HG03575 (cell line): ENCODE measurements at regions not wholly inside any gene's neighbourhood (a gene's known extent, or its start where the extent isn't known, plus 50 kb on each side); places are given as distances from the start of the nearest gene placed in this dataset.

Experiments used
- ATAC-seq: cut with Tn5 transposase; IDR thresholded peaks from one replicate; pipeline ENCODE4 v1.9.1; 2021; ENCODE audit not compliant: unreplicated experiment, insufficient number of reproducible peaks, low FRiP score; ENCODE audit errors: extremely low read depth

DNA sequence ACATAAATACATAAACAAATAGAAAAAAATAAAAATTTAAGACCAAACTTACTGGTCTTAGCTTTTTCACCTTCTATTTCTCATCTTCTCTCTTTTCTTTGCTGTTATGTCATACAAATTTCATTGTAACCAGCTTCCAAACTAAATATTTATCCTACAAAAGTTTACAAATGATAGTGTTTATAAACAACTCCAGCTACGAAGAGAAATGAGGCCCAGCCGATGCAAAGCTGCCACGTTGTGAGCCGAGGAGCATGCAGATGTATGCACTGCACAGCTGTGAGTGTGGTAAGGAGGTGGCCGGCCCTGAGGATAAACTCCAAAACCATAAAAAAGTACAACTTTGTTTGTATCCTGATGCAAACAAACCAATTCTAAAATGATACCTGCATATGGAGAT lies 642.4 kb upstream of the SGCG start:
- no peak for ATAC-seq

DNA sequence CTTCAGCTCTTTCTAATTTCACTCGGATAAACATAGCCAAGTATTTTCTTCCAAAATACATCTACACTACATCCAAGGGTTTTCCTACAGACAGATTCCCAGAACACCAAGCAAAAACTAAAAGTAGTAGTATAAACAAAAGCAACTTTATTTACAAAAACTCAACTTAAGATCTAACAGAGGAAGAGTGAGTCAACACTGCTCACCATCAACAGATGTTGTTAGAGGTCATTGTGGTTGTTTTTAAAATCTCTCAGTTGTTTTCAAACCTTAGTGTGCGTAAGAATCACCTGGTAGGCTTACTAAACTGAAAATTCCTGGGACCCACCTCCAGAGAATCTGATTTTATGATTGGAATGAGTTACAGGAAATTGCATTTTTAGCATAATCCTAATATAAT lies 631.7 kb upstream of the SGCG start:
- no peak for ATAC-seq

DNA sequence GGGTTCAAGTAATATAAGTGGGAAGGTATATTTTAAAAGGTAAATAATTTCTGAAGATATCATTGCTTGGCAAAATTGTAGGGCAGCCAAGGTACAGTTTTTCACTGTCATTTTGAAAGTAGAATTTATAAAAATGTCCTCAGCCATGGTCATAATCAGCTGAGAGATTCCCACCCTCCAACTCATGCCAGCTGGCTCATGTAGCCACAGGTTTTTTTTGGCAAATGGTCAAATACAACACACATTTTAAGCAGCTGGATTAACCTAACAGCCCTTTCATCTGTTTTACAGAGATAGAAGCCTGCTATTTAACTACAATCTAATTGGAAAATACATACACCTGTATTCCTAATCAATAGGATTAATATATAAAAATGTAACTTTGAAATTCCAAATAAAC lies 619.2 kb upstream of the SGCG start:
- ATAC-seq: no peak

DNA sequence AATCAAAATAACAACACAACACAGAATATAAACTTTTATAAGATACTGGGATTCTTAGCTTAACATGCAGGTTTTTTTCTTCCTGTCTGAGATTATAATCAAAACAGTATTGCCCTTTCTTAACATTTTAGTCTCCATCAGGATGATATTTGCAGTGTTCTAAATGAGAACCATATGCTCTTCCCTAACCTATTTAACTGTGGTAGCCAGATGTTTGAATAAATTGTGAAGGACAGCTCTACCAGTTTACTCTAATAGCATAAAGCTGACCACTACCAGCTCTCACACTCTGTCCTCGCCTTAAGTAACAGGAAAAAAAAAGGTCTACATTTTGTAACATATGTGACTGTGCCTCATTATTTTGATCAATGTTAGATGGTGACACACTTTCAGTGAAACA lies 618.7 kb upstream of the SGCG start:
- no peak for ATAC-seq

DNA sequence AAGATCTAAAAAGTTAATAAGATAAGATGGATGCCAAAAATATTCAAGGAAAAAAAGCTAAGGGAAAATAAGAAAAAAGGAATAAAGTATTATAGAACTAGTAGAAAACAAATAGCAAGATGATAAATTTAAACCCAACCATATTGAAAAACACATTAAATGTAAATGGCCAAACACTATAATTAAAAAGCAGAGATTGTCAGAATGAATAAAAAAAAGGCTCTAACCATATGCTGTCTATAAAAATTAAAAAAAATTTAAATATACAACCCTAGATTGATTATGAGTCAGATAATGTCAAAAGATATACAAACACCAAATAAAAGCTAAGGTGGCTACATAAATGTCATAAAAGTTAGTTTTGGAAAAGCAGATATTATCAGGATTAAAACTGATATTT lies 617.5 kb upstream of the SGCG start:
- ATAC-seq: no peak

DNA sequence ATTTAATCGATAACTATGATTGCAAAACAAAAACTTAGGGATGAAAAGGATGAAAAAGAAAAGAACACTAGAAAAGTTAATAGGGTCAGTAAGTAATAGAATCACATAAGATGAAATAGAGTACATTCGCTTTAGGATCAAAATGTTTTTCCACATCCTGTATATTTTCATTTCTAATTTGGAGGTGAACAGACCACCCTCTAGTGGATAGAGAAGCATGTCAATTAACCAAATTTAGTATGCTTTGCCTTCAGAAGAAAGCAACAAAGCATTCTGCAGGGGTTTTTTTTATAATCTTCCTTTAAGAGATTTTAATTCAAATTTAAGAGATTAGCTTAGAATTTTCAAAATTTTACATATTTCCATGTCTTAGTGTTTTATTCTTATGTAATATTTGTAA lies 611.0 kb upstream of the SGCG start:
- no peak for ATAC-seq

DNA sequence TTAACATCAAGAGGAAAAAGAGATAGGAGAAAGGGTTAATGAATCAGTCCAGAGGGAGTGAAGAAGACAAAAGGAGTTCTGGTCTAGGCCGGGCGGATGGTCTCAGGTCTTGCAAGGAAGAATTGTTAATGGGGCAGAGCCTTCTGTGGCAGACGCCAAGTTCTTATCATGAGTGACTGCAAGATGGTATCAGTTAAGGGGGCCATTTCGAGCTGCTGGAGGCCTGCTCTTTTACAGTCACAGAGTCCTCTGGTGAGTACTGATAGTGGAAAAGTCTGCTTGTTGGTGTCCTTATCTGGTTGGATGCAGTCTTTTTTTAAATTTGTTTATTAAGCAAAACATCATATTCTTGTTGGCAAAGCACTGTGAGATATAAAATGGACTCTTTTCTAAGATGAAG lies 590.9 kb upstream of the SGCG start:
- ATAC-seq: no peak

DNA sequence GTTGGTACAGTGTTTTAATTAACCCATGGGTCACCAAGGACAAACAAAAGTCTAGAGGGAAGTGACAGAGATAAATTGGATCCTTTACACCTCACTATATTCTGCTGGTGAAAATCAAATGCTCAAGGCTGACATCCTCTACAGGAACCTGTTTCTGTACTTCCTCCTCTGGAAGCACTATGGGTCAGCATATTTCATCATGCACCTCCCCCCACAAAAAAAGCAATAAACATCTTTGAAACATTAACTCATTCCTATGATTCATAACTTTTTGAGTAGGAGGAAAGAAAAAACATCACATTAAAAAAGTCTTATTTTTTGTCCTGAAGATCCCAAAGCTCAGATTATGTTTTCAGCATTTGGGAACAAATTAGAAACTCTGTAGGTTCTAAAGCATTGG lies 588.3 kb upstream of the SGCG start:
- no peak for ATAC-seq

DNA sequence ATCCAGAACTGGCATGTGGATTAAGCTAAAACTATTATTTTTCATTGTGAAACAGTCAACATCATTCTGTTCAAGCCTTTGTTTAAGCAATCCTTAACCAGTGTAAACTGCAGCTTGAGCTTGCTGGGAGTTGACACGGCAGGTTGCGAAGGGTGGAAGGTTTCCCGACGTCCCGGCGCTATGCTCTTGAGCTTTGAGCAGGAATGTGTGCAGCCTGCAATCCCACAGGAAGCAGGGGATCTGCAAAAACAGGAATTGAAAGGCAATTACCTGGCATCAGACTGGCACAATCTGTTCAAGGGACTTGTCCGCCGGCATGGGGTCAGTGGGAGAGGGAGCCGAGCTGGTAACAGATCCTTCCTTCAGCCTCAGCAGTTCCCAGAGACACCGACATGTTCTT lies 586.7 kb upstream of the SGCG start:
- ATAC-seq: no peak

DNA sequence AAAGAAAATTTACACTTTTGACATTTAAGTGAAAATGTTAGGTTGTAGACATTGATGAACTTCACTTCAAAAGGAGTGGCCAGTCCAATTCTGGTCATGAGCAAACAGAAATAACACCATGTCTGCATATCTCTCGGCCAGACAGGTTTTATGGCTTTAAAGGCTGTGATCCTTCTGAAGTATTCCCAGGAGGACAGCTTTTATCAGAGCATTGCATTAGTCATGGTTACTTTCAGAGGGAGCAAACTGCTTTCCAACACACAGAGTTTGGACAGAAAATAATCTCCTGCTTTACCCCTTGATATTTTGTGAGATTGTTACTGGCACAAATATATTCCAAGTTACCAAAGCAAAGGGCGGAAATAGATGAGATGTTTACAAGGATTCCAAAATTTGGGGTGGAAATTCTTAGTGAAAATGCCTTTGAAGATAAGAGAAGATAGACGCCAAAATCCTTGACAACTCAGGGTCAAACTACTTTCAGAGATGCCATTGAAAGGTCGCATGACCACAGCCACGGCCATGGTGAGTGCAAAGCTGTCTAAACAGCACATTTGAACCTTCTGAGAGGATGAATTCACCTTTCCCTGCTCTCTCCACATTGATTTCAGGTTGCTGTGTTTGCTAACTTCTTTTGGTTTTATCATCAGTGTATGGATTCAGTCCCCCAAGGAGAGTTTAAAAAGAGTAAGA lies 584.5 kb upstream of the SGCG start:
- no peak for ATAC-seq

DNA sequence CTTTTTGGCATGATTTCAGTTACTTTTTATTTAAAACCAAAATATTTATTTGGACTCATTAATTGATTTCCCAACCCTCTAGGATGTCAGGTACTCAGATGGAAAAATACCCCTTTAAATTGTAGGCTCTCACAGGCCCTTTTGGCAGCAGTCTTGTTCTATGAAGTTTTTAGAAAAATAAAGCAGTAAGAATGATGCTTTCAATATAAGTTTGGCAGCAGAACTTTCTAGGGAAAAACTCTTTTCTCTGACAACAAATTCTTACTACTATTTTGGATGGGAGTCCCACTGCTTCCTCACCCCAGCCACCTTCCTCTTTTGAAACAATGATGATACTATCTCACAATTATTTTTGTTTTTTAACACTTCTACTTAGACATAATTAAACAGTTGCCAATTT lies 581.6 kb upstream of the SGCG start:
- no peak for ATAC-seq

DNA sequence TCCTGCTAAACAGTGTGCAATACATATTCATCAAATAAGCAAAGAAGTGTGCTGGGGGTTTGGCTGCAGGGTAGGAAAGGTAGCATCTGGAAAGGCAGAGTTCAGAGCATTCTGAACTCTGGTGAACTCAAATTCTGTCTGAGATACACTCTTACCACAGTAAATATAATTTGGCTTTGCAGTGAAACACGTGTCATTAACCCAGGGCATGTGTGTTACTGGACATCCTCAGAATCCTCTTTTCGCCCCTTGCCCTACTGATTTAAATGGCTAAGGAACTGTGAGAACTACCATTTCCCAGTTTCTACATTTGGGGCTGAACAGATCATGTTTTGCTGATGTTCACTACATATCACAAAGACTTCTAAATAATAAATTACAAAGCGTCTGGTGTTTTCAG lies 562.8 kb upstream of the SGCG start:
- ATAC-seq: no peak

DNA sequence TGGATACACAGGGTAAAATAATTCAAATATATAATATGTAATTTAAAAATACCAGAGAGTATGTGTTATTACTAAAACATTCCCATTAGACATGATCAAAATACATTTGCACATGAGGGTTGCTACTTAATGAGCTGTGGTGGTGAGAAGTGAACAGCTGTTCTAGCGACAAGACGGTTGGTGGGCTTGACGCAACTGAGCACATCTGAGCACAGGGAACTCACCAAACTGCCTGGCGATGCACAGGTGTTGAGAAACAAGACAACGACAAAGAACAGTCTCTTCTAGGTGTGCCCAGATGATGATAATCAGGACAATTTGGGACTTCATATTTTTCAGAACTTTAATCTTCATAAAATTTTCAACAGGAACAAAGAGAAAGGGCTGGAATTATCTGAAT lies 555.1 kb upstream of the SGCG start:
- ATAC-seq: no peak

DNA sequence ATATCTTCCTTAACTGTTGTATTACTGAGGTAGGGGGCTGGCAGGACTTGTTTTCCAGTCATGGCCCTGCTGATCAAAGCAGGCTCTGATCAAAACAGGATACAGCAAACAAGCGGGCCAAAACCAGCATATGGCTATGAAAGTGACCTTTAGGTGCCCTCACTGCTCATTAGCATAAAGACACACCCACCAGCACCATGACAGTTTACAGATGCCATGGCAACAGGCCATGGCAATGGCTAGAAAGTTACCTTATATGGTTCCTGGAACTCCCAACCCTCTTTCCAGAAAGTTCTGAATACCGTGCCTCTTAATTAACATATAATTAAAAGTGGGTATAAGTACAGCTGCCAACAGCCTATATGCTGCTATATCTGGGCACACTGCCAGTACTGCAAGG lies 551.4 kb upstream of the SGCG start:
- no peak for ATAC-seq

DNA sequence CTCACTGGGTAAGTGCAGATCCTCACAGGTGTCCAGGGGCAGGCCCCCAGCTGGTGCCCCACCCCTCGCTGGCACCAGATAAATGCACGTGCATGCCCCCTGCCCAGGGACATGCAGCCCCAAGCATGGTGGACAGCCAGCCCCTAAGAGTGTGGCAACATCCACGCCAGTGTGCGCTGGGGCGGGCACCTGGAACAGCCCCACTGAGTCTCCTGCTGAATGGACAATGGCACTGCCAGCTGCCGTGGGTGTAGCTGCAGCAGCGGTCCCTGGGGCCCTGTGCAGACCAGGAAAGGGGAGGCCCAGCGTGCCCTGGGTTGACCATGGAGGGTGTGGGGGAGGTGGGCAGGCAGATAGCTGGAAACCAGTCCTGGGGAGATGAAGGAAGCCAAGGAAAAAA lies 538.7 kb upstream of the SGCG start:
- ATAC-seq: no peak

DNA sequence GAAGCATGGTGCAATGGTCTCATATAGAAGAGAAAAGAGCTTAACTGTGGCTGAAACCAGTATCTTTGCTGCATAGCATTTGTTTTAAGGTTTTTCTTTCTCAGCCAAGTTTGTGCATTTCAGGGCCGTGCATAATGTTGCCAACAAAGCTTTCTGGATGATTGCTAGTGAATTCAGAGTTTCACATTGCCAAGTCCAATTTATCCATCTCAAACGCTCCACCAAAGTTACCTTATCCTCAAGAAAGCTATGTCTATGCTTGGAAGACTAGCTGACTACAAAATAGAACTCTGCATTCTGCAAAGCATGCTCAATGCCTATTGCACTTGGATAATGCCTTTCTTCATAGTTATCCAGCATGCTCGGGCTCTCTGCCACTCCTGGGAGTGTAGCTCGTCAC lies 535.8 kb upstream of the SGCG start:
- ATAC-seq: no peak

DNA sequence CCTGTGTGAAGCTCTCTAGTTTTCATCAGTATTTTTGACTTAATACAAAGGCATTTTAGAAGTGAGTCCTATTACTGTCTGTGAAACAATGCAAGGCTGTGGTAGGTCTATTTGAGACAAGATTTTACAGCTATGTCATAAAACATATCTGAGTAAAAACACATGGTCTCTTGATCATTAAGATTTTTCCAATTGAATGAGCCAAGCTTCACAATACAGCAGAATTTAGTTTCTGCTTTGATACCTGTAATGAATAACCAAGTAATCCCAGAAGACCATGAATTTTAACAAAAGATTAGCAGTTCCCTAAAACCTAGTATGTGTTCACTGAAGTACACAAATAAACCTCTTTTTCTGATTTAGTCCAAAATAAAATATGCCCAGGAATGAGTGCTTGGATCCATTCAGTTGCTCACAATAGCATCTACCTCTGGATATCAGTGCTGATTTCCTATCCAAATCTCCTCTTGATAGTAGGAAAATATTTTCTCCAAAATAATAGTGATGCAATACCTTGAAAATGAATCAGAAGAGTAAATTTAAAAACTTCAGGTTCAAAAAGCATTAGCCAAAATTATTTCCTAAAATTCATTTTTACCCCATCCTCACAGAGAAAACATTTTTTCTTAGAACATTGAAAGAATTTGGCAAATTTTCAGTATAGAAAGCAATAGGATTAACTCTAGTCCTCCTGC lies 533.5 kb upstream of the SGCG start:
- no peak for ATAC-seq

DNA sequence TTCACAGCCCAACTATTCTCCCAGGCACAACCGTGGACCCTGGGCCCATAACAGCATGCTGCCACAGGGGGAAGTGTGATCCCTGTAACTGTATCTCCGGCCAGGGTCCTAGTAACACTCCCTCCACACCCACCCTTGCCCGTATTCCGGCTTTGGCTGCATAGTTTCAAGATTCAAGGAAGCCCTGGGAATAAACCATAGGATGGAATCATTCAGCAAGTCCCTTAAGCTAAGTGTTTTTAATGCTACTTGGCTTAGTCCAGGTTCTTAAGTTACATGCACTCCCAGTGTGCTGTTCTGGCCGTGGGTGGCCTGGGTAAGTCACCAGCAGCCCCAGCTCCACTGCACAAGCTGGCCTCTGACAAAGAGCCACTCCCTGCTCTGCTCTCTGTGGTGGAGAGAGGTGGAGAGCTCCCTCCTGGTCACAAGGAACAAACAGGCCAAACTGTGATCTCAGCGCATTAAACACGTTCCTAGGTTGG lies 532.4 kb upstream of the SGCG start:
- ATAC-seq: no peak

DNA sequence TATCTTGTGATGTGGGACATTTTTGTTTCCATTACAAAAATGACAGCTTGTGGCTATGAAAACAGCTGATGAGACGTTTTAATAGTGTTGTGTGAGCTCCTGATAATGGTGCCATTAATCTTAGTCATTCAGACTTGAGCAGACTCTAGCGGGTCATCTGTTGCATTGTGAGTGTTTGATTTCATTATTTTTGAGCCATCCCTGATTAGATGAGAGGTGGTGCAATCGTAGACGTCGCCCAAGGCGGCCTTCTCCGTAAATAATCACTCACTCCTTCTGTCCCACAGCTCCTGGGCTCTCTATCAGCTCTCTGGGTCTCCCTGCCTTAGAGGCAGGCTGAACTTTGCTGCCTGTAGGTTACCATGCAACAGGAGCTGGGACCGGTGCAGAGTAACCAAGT lies 528.0 kb upstream of the SGCG start:
- no peak for ATAC-seq

DNA sequence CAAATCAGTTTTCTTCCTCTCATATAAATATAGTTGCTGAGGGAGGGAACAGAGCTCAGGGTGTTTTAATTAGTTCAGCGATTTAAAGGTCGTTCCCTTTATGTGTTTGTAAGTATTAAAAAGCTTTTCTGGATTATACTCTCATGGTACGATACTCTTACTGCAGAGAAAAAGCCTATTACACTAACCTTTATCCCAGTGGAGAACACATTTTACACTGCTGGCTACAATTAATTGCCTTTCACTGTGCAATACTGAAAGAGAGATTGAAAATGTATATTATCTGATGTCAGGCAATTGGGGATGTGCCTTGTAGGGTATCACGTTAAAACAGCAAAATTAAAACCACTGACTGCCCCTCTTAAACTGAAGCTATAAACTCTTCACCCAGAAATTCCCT lies 526.9 kb upstream of the SGCG start:
- no peak for ATAC-seq
